Astrocyte (in vitro differentiated cells and primary cell): ENCODE measurements at regions not wholly inside any gene's neighbourhood (a gene's known extent, or its start where the extent isn't known, plus 50 kb on each side); places are given as distances from the start of the nearest gene placed in this dataset.

Experiments
- DNase-seq: peaks from one replicate; pipeline ENCODE4 v3.0.0-alpha.2; 2010; ENCODE audit warnings: low read depth
- FAIRE-seq: peaks from 2 replicates; lab custom pipeline; 2011; peaks lifted over from hg19 to GRCh38; lab: Jason Lieb, UNC
- H2AFZ ChIP-seq: 2 replicates; pipeline ENCODE4 v1.6.0; 2012; ENCODE audit warnings: low read depth, low read length, inconsistent platforms
- H3K27ac ChIP-seq: 2 replicates; pipeline ENCODE4 v1.5.1; 2011; ENCODE audit warnings: low read depth, low read length, inconsistent platforms
- H3K27me3 ChIP-seq: 2 replicates; pipeline ENCODE4 v1.6.0; 2011; ENCODE audit warnings: low read length, inconsistent platforms; ENCODE audit not compliant: insufficient read depth
- H3K36me3 ChIP-seq: 2 replicates; pipeline ENCODE4 v1.5.1; 2011; ENCODE audit warnings: low read length, inconsistent platforms; ENCODE audit not compliant: insufficient read depth
- H3K4me1 ChIP-seq: 2 replicates; pipeline ENCODE4 v1.5.1; 2011; ENCODE audit warnings: low read length, inconsistent platforms; ENCODE audit not compliant: insufficient read depth
- H3K4me2 ChIP-seq: 2 replicates; pipeline ENCODE4 v1.6.0; 2012; ENCODE audit warnings: low read length, inconsistent platforms
- H3K4me3 ChIP-seq: 2 replicates; pipeline ENCODE4 v1.5.1; 2011; ENCODE audit warnings: low read depth, mild to moderate bottlenecking, low read length, inconsistent platforms; ENCODE audit not compliant: insufficient read depth
- H3K79me2 ChIP-seq: 2 replicates; pipeline ENCODE4 v1.6.0; 2012; ENCODE audit warnings: mild to moderate bottlenecking, low read length, inconsistent platforms; ENCODE audit not compliant: insufficient read depth
- H3K9ac ChIP-seq: 2 replicates; pipeline ENCODE4 v1.6.0; 2012; ENCODE audit warnings: mild to moderate bottlenecking, low read length, inconsistent platforms
- H3K9me3 ChIP-seq: 2 replicates; pipeline ENCODE4 v1.5.1; 2012; ENCODE audit warnings: low read depth, mild to moderate bottlenecking, low read length, inconsistent platforms; ENCODE audit not compliant: insufficient read depth
- H4K20me1 ChIP-seq: 2 replicates; pipeline ENCODE4 v1.6.0; 2012; ENCODE audit warnings: low read length, inconsistent platforms; ENCODE audit not compliant: insufficient read depth
- H3K27ac Mint-ChIP-seq: one replicate; pipeline ENCODE4 v1.8.0; 2021; ENCODE audit warnings: mild to moderate bottlenecking, mixed read lengths; ENCODE audit not compliant: unreplicated experiment
- H3K27me3 Mint-ChIP-seq: one replicate; pipeline ENCODE4 v1.8.0; 2021; ENCODE audit warnings: low read depth, mixed read lengths; ENCODE audit not compliant: unreplicated experiment
- H3K36me3 Mint-ChIP-seq: one replicate; pipeline ENCODE4 v1.8.0; 2021; ENCODE audit warnings: low read depth, mixed read lengths; ENCODE audit not compliant: unreplicated experiment
- H3K4me1 Mint-ChIP-seq: one replicate; pipeline ENCODE4 v1.8.0; 2021; ENCODE audit warnings: low read depth, mixed read lengths; ENCODE audit not compliant: unreplicated experiment
- H3K4me3 Mint-ChIP-seq: one replicate; pipeline ENCODE4 v1.8.0; 2021; ENCODE audit warnings: mild to moderate bottlenecking, moderate library complexity, mixed read lengths; ENCODE audit not compliant: unreplicated experiment
- H3K9me3 Mint-ChIP-seq: one replicate; pipeline ENCODE4 v1.8.0; 2021; ENCODE audit warnings: mild to moderate bottlenecking, mixed read lengths; ENCODE audit not compliant: unreplicated experiment
- CTCF ChIP-seq: IDR thresholded peaks from 2 replicates; pipeline ENCODE4 v1.5.1; 2011; ENCODE audit warnings: low read depth, mild to moderate bottlenecking, inconsistent platforms, low read length, moderate library complexity; ENCODE audit not compliant: insufficient read depth
- EZH2 ChIP-seq: IDR thresholded peaks from 2 replicates; pipeline ENCODE4 v1.6.1; 2012; ENCODE audit warnings: mild to moderate bottlenecking, low read length, inconsistent platforms; ENCODE audit not compliant: insufficient read depth

GRCh38 chr18:78683191-78684010 is 296.2 kb upstream of the SALL3 start:
- Histone ChIP-seq H3K4me2 (no peak overlapping the region), H3K4me1 (no peaks in the 10 kb centered on the region), H3K27me3 (no peaks in the 10 kb centered on the region), H3K27ac (no peak overlapping the region), H4K20me1 (no peaks in the 10 kb centered on the region), H2AFZ (no peak overlapping the region), H3K36me3 (no peaks in the 10 kb centered on the region), H3K79me2 (no peaks in the 10 kb centered on the region), H3K9ac (no peak overlapping the region), H3K9me3 (peaks cover 4% of the 10 kb centered on the region), H3K4me3 (no peak overlapping the region)
- Mint-ChIP-seq H3K4me3 (no peak overlapping the region), H3K27me3 (no peaks in the 10 kb centered on the region), H3K27ac (no peak overlapping the region), H3K9me3 (peaks cover 15% of the 10 kb centered on the region), H3K36me3 (no peaks in the 10 kb centered on the region), H3K4me1 (no peaks in the 10 kb centered on the region)
- DNase-seq (no peak), FAIRE-seq (no peak)
- TF ChIP-seq CTCF (no peak), EZH2 (no peak)

DNA sequence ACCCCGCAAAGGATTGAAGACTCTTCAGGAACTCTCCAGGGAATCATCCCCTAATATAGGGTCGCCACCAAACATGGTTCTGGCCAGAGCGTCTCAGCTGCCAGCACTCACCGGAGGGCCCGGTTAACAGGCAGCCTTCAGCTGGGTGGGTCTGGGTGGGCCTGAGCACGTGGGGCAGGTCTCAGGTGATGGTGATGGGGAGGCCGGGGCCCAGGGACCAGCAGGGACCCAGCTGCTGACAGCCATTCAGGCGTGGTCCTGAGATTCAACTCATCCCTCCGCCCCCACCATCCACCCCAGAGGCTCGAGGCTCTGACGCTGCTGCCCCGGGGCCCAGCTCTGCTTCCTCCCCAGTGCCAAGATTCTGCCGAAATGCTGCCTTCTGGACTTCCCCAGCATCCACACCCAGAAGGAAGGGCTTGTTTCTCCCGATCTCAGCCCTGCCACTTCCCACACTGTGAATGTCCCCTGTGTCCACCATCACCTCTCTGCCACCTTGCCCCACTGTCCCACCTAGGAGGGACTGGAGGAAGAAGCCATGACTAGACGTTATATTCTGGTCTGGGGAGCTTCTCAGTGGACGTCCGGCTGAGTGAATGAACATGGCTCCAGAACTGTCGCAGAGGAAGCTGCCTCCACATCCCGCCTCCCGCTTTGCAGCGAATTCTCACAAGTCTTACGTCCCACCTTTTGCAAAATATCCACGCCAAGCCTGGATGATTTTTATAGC is 294.2 kb upstream of the SALL3 start:
- H3K27me3 Mint-ChIP-seq = no peaks in the 10 kb centered on the region
- DNase-seq (no peak), FAIRE-seq (no peak)
- no peak for TF ChIP-seq CTCF
- no peak for TF ChIP-seq EZH2
- Histone ChIP-seq H3K4me2 (no peak overlapping the region), H4K20me1 (no peaks in the 10 kb centered on the region), H3K79me2 (no peaks in the 10 kb centered on the region), H3K27me3 (no peaks in the 10 kb centered on the region), H3K9ac (no peak overlapping the region), H3K4me1 (no peaks in the 10 kb centered on the region), H3K4me3 (no peak overlapping the region), H3K36me3 (no peaks in the 10 kb centered on the region), H3K27ac (no peak overlapping the region), H3K9me3 (peaks cover 7% of the 10 kb centered on the region), H2AFZ (no peak overlapping the region)
- H3K36me3 Mint-ChIP-seq = no peaks in the 10 kb centered on the region
- H3K9me3 Mint-ChIP-seq = peaks cover 15% of the 10 kb centered on the region
- no peak overlapping the region for H3K27ac Mint-ChIP-seq
- no peak overlapping the region for H3K4me3 Mint-ChIP-seq
- H3K4me1 Mint-ChIP-seq = no peaks in the 10 kb centered on the region
